H1 (cell line): ENCODE measurements at regions not wholly inside any gene's neighbourhood (a gene's known extent, or its start where the extent isn't known, plus 50 kb on each side); places are given as distances from the start of the nearest gene placed in this dataset.

Experiments
- ASH2L ChIP-seq: fragments of 200-600, 300-600 bp; sonication (generic); IDR thresholded peaks from one replicate; pipeline ENCODE4 v1.7.1; 2017; ENCODE audit warnings: low read length
- CHD1 ChIP-seq: IDR thresholded peaks from 2 replicates; pipeline ENCODE4 v1.6.1; 2012; ENCODE audit warnings: low read depth, low read length, improper control_type of control experiment
- EP300 ChIP-seq, 2 experiments: IDR thresholded peaks; 1 replicate in 1 of 2; 2 replicates in 1 of 2; pipeline ENCODE4 v1.6.1; 2011 to 2012; ENCODE audit warnings: low read depth in 2 of 2, low read length in 2 of 2, mild to moderate bottlenecking in 2 of 2, borderline replicate concordance in 1 of 2, inconsistent platforms in 1 of 2, moderate library complexity in 1 of 2
- EZH2 ChIP-seq: fragments of 200-600 bp; sonication (generic); IDR thresholded peaks from 2 replicates; pipeline ENCODE4 v1.7.1; 2012; ENCODE audit warnings: low read depth, mild to moderate bottlenecking, moderate library complexity, low read length, inconsistent platforms; ENCODE audit not compliant: severe bottlenecking
- FOSL1 ChIP-seq: IDR thresholded peaks from 2 replicates; pipeline ENCODE4 v1.6.1; 2011; ENCODE audit warnings: mild to moderate bottlenecking, low read depth, low read length, moderate library complexity; ENCODE audit not compliant: insufficient read depth
- MAFK ChIP-seq: IDR thresholded peaks from 2 replicates; pipeline ENCODE4 v1.6.1; 2012; ENCODE audit warnings: low read depth, mild to moderate bottlenecking, improper control_type of control experiment, low read length
- POLR2A ChIP-seq, 2 experiments: IDR thresholded peaks; 1 replicate in 1 of 2; 2 replicates in 1 of 2; pipeline ENCODE4 v1.6.1; 2011; ENCODE audit warnings: low read depth in 2 of 2, low read length in 2 of 2, mild to moderate bottlenecking in 2 of 2; ENCODE audit errors: control extremely low read depth in 1 of 2
- RAD21 ChIP-seq, 2 experiments: IDR thresholded peaks in 1 of 2; conservative IDR thresholded peaks in 1 of 2; 2 replicates each; pipeline ENCODE4 v1.6.1; 2011; ENCODE audit warnings: low read depth in 2 of 2, low read length in 2 of 2, improper control_type of control experiment in 1 of 2, inconsistent platforms in 1 of 2, mild to moderate bottlenecking in 1 of 2, moderate library complexity in 1 of 2
- SAP30 ChIP-seq: fragments of 300-600 bp; sonication (generic); IDR thresholded peaks from 2 replicates; pipeline ENCODE4 v1.7.1; 2012; ENCODE audit warnings: low read length, moderate library complexity, mild to moderate bottlenecking, inconsistent platforms; ENCODE audit not compliant: insufficient read depth, insufficient replicate concordance
- SIRT6 ChIP-seq: IDR thresholded peaks from one replicate; pipeline ENCODE4 v1.7.1; 2012; ENCODE audit warnings: low read length, inconsistent platforms
- TF ChIP-seq, protein P1 (sequence below): fragments of 300-600 bp; sonication (generic); IDR thresholded peaks from 2 replicates; pipeline ENCODE4 v1.7.1; 2012; ENCODE audit warnings: low read length, moderate library complexity, mild to moderate bottlenecking, inconsistent platforms; ENCODE audit not compliant: insufficient replicate concordance

DNA sequence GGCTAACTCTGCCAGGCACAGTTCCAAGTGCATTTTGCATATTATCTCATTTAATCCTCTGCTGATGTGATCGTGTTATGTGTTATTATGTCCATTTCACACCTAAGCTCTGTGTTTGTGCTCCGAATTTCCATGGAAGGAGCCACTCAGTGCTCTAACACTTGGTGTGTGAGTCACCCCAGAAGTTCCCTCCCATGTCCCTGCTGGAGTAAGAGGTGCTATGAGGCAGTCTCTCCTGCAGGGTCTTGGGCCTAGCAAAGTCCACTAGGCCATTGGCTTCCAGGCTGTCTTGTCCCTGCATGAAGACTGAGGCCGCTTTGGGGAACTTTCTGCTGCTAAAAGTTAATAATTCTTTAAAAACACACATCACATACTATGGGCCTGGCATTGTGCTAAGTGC is 405.9 kb upstream of the SULF2 start (continued):
- TF ChIP-seq, protein P1, sequence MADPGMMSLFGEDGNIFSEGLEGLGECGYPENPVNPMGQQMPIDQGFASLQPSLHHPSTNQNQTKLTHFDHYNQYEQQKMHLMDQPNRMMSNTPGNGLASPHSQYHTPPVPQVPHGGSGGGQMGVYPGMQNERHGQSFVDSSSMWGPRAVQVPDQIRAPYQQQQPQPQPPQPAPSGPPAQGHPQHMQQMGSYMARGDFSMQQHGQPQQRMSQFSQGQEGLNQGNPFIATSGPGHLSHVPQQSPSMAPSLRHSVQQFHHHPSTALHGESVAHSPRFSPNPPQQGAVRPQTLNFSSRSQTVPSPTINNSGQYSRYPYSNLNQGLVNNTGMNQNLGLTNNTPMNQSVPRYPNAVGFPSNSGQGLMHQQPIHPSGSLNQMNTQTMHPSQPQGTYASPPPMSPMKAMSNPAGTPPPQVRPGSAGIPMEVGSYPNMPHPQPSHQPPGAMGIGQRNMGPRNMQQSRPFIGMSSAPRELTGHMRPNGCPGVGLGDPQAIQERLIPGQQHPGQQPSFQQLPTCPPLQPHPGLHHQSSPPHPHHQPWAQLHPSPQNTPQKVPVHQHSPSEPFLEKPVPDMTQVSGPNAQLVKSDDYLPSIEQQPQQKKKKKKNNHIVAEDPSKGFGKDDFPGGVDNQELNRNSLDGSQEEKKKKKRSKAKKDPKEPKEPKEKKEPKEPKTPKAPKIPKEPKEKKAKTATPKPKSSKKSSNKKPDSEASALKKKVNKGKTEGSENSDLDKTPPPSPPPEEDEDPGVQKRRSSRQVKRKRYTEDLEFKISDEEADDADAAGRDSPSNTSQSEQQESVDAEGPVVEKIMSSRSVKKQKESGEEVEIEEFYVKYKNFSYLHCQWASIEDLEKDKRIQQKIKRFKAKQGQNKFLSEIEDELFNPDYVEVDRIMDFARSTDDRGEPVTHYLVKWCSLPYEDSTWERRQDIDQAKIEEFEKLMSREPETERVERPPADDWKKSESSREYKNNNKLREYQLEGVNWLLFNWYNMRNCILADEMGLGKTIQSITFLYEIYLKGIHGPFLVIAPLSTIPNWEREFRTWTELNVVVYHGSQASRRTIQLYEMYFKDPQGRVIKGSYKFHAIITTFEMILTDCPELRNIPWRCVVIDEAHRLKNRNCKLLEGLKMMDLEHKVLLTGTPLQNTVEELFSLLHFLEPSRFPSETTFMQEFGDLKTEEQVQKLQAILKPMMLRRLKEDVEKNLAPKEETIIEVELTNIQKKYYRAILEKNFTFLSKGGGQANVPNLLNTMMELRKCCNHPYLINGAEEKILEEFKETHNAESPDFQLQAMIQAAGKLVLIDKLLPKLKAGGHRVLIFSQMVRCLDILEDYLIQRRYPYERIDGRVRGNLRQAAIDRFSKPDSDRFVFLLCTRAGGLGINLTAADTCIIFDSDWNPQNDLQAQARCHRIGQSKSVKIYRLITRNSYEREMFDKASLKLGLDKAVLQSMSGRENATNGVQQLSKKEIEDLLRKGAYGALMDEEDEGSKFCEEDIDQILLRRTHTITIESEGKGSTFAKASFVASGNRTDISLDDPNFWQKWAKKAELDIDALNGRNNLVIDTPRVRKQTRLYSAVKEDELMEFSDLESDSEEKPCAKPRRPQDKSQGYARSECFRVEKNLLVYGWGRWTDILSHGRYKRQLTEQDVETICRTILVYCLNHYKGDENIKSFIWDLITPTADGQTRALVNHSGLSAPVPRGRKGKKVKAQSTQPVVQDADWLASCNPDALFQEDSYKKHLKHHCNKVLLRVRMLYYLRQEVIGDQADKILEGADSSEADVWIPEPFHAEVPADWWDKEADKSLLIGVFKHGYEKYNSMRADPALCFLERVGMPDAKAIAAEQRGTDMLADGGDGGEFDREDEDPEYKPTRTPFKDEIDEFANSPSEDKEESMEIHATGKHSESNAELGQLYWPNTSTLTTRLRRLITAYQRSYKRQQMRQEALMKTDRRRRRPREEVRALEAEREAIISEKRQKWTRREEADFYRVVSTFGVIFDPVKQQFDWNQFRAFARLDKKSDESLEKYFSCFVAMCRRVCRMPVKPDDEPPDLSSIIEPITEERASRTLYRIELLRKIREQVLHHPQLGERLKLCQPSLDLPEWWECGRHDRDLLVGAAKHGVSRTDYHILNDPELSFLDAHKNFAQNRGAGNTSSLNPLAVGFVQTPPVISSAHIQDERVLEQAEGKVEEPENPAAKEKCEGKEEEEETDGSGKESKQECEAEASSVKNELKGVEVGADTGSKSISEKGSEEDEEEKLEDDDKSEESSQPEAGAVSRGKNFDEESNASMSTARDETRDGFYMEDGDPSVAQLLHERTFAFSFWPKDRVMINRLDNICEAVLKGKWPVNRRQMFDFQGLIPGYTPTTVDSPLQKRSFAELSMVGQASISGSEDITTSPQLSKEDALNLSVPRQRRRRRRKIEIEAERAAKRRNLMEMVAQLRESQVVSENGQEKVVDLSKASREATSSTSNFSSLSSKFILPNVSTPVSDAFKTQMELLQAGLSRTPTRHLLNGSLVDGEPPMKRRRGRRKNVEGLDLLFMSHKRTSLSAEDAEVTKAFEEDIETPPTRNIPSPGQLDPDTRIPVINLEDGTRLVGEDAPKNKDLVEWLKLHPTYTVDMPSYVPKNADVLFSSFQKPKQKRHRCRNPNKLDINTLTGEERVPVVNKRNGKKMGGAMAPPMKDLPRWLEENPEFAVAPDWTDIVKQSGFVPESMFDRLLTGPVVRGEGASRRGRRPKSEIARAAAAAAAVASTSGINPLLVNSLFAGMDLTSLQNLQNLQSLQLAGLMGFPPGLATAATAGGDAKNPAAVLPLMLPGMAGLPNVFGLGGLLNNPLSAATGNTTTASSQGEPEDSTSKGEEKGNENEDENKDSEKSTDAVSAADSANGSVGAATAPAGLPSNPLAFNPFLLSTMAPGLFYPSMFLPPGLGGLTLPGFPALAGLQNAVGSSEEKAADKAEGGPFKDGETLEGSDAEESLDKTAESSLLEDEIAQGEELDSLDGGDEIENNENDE: no peak
- TF ChIP-seq SIRT6 (no peak), EP300 (IDR thresholded peaks at IDR 0.05; ENCODE audit: borderline replicate concordance in 1 of 2, low read depth in 2 of 2, low read length in 2 of 2) (no peak), MAFK (no peak), SAP30 (no peak), CHD1 (no peak), EZH2 (no peak), FOSL1 (no peak), ASH2L (no peak), POLR2A (IDR thresholded peaks at IDR 0.05; ENCODE audit: control extremely low read depth in 1 of 2, low read depth in 2 of 2, low read length in 2 of 2) (no peak), RAD21 (IDR thresholded peaks at IDR 0.05 in 1 of 2, conservative IDR thresholded peaks at IDR 0.05 in 1 of 2; ENCODE audit: low read depth in 2 of 2, low read length in 2 of 2) (no peak)
